ENCODE measurements at regions not wholly inside any gene's neighbourhood (a gene's known extent, or its start where the extent isn't known, plus 50 kb on each side); places are given as distances from the start of the nearest gene placed in this dataset.

- Mint-ChIP-seq H3K4me3 (no peak overlapping the region), H3K27ac (no peak overlapping the region), H3K4me1 (peaks cover 0 to 4% of the 10 kb centered on the region in 2 donors), H3K27me3 (ENCODE audit: low read depth in 2 of 2) (peaks cover 26 to 37% of the 10 kb centered on the region in 2 donors), H3K9me3 (no peaks in the 10 kb centered on the region), H3K36me3 (no peaks in the 10 kb centered on the region)
- no peaks in the 10 kb centered on the region for H3K27me3 ChIP-seq (ENCODE audit: control insufficient read depth, insufficient read depth, low read length)
- H3K9me3 ChIP-seq (ENCODE audit: control insufficient read depth, insufficient read depth, low read length) = no peaks in the 10 kb centered on the region
- H3K27ac ChIP-seq (ENCODE audit: low read length) = no peak overlapping the region
- no peaks in the 10 kb centered on the region for H3K36me3 ChIP-seq (ENCODE audit: control insufficient read depth, insufficient read depth, low read length)
- no peak for ATAC-seq
- DNase-seq = no peak
- WGBS (ENCODE audit: insufficient coverage) = 90% methylated on average over 13 of the region's 13 CpGs
- H3K4me3 ChIP-seq (ENCODE audit: low read length) = no peak overlapping the region
- TF ChIP-seq CTCF (IDR thresholded peaks at IDR 0.05) = no peak
- intact Hi-C loops (cut with micrococcal nuclease) = no loop called here
- no peaks in the 10 kb centered on the region for H3K4me1 ChIP-seq (ENCODE audit: control insufficient read depth, insufficient read depth, low read length)
Measured at GRCh38 chr6:169848946-169849345, 97.5 kb downstream of the ERMARD start.

- H3K9me3 ChIP-seq (ENCODE audit: control insufficient read depth, insufficient read depth, low read length) = no peaks in the 10 kb centered on the region
- TF ChIP-seq CTCF (IDR thresholded peaks at IDR 0.05) = no peak
- WGBS (ENCODE audit: insufficient coverage) = 81% methylated on average over 8 of the region's 8 CpGs
- ATAC-seq (no peak), DNase-seq (no peak)
- Mint-ChIP-seq H3K4me3 (no peak overlapping the region), H3K4me1 (peaks cover 0 to 2% of the 10 kb centered on the region in 2 donors), H3K9me3 (no peaks in the 10 kb centered on the region), H3K27me3 (ENCODE audit: low read depth in 2 of 2) (peaks cover 29 to 46% of the 10 kb centered on the region in 2 donors), H3K36me3 (no peaks in the 10 kb centered on the region), H3K27ac (no peak overlapping the region)
- H3K27ac ChIP-seq (ENCODE audit: low read length) = no peak overlapping the region
- H3K4me3 ChIP-seq (ENCODE audit: low read length) = no peak overlapping the region
- intact Hi-C loops (cut with micrococcal nuclease) = no loop called here
- H3K4me1 ChIP-seq (ENCODE audit: control insufficient read depth, insufficient read depth, low read length) = no peaks in the 10 kb centered on the region
- H3K27me3 ChIP-seq (ENCODE audit: control insufficient read depth, insufficient read depth, low read length) = no peaks in the 10 kb centered on the region
- H3K36me3 ChIP-seq (ENCODE audit: control insufficient read depth, insufficient read depth, low read length) = no peaks in the 10 kb centered on the region
Measured at GRCh38 chr6:169847901-169848311, 96.5 kb downstream of the ERMARD start.

GRCh38 chr6:169847141-169847674 lies 95.8 kb downstream of the ERMARD start:
- ATAC-seq (no peak), DNase-seq (no peak)
- Histone ChIP-seq H3K27ac (ENCODE audit: low read length) (no peak overlapping the region), H3K27me3 (ENCODE audit: control insufficient read depth, insufficient read depth, low read length) (no peaks in the 10 kb centered on the region), H3K4me1 (ENCODE audit: control insufficient read depth, insufficient read depth, low read length) (no peaks in the 10 kb centered on the region), H3K36me3 (ENCODE audit: control insufficient read depth, insufficient read depth, low read length) (no peaks in the 10 kb centered on the region), H3K9me3 (ENCODE audit: control insufficient read depth, insufficient read depth, low read length) (no peaks in the 10 kb centered on the region), H3K4me3 (ENCODE audit: low read length) (no peak overlapping the region)
- intact Hi-C loops (cut with micrococcal nuclease) = no loop called here
- H3K27me3 Mint-ChIP-seq (ENCODE audit: low read depth in 2 of 2) = peaks cover 29 to 50% of the 10 kb centered on the region in 2 donors
- H3K36me3 Mint-ChIP-seq = no peaks in the 10 kb centered on the region
- H3K4me3 Mint-ChIP-seq = no peak overlapping the region
- H3K27ac Mint-ChIP-seq = no peak overlapping the region
- WGBS (ENCODE audit: insufficient coverage) = 72% methylated on average over 12 of the region's 12 CpGs
- H3K9me3 Mint-ChIP-seq = no peaks in the 10 kb centered on the region
- H3K4me1 Mint-ChIP-seq = no peaks in the 10 kb centered on the region
- TF ChIP-seq CTCF (IDR thresholded peaks at IDR 0.05) = no peak

All from natural killer cell (primary cell).